ENCODE measurements at regions not wholly inside any gene's neighbourhood (a gene's known extent, or its start where the extent isn't known, plus 50 kb on each side); places are given as distances from the start of the nearest gene placed in this dataset.

GRCh38 chr13:54913668-54914067 lies 1885.1 kb downstream of the OLFM4 start:
- TF ChIP-seq CTCF (IDR thresholded peaks at IDR 0.05) (no peak), POLR2A (IDR thresholded peaks at IDR 0.05) (no peak), EP300 (IDR thresholded peaks at IDR 0.05) (no peak), POLR2AphosphoS5 (IDR thresholded peaks at IDR 0.05) (no peak)

Measured in suprapubic skin (tissue), 4 donors.